AG10803 (cell line): ENCODE measurements at regions not wholly inside any gene's neighbourhood (a gene's known extent, or its start where the extent isn't known, plus 50 kb on each side); places are given as distances from the start of the nearest gene placed in this dataset.
A peak's percentile ranks its signal among the peaks of the same experiment; 100 is the strongest.

Experiments
- DNase-seq: peaks from one replicate; pipeline ENCODE4 v3.0.0; 2010; ENCODE audit warnings: low read depth
- H3K4me3 ChIP-seq: 2 replicates; pipeline ENCODE4 v1.5.1; 2011; ENCODE audit warnings: mild to moderate bottlenecking, low read length, control low read depth
- CTCF ChIP-seq: conservative IDR thresholded peaks from 2 replicates; pipeline ENCODE4 v1.5.1; 2011; ENCODE audit warnings: mild to moderate bottlenecking, low read length, control low read depth, inconsistent platforms

GRCh38 chr11:32288276-32288675 lies 147.1 kb downstream of the WT1 start:
- TF ChIP-seq CTCF: no peak

GRCh38 chr11:32289701-32290100 lies 145.6 kb downstream of the WT1 start:
- no peak for DNase-seq
- no peak overlapping the region for H3K4me3 ChIP-seq
- TF ChIP-seq CTCF: no peak

More at GRCh38 chr11:32288276-32288675, 147.1 kb downstream of the WT1 start:
- H3K4me3 ChIP-seq: no peak overlapping the region
- no peak for DNase-seq

- H3K4me3 ChIP-seq: no peak overlapping the region
- no peak for DNase-seq
- no peak for TF ChIP-seq CTCF
These were observed 144.6 kb downstream of the WT1 start for GRCh38 chr11:32290783-32291182.

GRCh38 chr11:32297611-32298011 lies 137.7 kb downstream of the WT1 start:
- TF ChIP-seq CTCF: peak; percentile 46
- peak; percentile 61 for DNase-seq
- no peak overlapping the region for H3K4me3 ChIP-seq

GRCh38 chr11:32302826-32303225 lies 132.5 kb downstream of the WT1 start:
- H3K4me3 ChIP-seq: no peak overlapping the region
- no peak for DNase-seq
- TF ChIP-seq CTCF: no peak

GRCh38 chr11:32304521-32304920 lies 130.8 kb downstream of the WT1 start:
- no peak for DNase-seq

GRCh38 chr11:32305460-32305859 lies 129.9 kb downstream of the WT1 start:
- no peak overlapping the region for H3K4me3 ChIP-seq
- TF ChIP-seq CTCF: no peak
- no peak for DNase-seq

More at GRCh38 chr11:32304521-32304920, 130.8 kb downstream of the WT1 start:
- no peak overlapping the region for H3K4me3 ChIP-seq
- TF ChIP-seq CTCF: no peak
